HG03342 (cell line): ENCODE measurements at regions not wholly inside any gene's neighbourhood (a gene's known extent, or its start where the extent isn't known, plus 50 kb on each side); places are given as distances from the start of the nearest gene placed in this dataset.
"Not testable (repeated sequence)": the region's sequence is repeated elsewhere in the genome, so short reads cannot be mapped to it uniquely, and the experiment has no call there.

Experiments used
- ATAC-seq: cut with Tn5 transposase; IDR thresholded peaks from one replicate; pipeline ENCODE4 v1.9.1; 2021; ENCODE audit warnings: mild to moderate bottlenecking, moderate library complexity; ENCODE audit not compliant: unreplicated experiment

- ATAC-seq: not testable (repeated sequence)
These were observed 327.8 kb downstream of the FAM72C start for GRCh38 chr1:143644035-143644434.

DNA sequence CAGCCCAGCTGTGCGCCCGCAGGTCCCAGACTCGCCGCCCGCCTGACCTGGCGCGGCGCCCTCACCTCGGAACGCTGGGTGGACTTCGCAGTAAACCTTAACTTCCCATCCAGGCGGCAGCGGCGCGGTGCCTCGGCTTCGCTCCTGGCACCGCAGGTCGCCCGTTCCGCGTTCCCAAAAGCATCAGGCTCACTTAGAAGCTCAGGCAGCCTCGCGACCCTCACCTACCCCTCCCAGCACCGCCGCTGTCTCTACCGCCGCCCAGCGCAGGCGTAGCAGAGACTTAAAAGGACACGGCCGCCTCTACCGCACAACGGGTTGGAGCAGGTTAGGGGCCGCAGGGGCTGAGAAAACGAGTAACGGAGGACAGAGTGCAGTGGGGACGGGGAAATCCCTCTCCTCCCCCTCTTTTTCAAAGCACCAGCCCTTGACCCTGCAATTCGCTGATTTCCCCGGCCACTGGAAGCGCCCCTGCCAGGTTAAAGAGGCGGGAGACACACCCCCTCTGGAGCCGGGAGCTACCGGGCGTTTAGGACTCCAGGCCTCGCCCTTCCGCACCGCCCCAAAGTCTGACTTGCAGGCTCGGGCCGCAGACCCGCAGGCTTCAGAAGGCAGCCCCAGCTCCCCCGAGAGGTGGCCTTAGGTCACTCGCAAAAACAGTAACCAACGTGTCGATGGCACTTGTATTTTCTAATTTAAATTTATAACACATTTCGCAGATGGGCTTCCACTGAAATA, 328.5 kb downstream of the FAM72C start:
- no peak for ATAC-seq

GRCh38 chr1:143625886-143626285, 345.9 kb downstream of the FAM72C start:
- no peak for ATAC-seq

DNA sequence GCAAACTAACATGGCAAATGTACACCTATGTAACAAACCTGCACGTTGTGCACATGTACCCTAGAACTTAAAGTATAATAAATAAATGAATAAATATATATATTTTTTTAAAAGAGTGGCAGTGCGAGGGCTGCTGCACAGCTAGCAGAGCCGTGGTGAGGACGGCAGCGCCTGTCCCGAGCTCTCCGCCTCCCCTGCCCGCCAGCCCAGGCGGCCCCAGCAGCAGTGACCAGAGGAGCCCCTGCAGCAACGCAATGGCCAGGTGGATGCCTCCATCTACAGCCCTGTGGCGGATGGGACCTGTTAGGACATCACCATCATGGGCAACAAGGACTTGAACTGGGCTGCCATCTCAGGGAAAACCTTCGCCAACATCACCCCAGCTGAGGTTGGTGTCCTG, 351.9 kb downstream of the FAM72C start:
- no peak for ATAC-seq

- no peak for ATAC-seq
These were observed 360.6 kb downstream of the FAM72C start for GRCh38 chr1:143611159-143611558.

DNA sequence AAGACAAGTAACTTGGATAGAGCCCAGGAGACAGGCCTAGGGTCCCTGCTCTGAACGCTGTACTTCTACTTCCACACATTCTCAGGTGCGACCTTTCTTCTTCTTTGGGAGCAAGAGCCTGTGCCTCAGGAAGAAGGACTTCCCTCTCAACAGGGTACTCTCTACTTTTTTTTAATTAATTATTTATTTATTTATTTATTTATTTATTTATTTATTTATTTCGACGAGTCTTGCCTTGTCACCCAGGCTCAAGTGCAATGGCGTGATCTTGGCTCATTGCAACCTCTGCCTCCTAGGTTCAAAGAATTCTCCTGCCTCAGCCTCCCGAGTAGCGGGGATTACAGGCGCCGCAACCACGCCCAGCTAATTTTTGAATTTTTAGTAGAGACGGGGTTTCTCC, 361.6 kb downstream of the FAM72C start:
- ATAC-seq: no peak

DNA sequence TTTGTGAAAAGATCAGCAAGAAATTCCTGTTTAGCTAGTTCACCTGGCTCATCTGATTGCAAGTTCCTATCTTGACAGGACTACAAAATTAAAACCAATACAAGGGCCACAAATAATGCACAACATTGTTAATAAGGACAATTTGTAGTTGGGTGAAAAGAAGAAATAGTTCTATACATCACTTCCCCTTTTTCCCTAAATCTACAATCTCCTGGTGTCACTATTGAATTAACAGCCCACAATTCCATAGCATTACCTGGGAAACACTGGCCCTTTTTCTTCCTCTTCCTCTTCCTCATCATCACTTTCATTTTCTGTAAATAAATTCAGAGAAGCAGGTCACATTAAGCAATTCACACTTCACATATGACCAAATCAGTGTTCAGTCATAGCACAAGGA, 366.9 kb downstream of the FAM72C start:
- ATAC-seq: no peak

DNA sequence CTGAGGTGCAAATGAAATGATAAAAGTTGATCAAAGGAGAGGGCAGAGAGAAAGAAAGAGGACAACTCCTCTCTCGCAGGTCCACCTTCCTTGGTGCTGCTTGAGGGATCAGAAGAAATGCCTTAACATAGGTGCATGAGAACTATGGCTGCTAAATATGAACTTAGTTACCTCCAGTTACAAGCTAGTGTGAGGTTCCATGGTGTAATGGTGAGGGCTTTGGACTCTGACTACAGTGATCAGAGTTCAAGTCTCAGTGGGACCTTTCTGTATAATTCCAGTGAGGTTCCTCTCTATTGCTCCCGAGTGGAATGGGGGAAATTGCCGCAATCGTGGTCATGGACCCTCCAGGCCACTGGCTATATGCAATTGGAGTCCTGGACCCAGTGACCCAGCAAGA, 387.3 kb downstream of the FAM72C start:
- ATAC-seq: no peak

DNA sequence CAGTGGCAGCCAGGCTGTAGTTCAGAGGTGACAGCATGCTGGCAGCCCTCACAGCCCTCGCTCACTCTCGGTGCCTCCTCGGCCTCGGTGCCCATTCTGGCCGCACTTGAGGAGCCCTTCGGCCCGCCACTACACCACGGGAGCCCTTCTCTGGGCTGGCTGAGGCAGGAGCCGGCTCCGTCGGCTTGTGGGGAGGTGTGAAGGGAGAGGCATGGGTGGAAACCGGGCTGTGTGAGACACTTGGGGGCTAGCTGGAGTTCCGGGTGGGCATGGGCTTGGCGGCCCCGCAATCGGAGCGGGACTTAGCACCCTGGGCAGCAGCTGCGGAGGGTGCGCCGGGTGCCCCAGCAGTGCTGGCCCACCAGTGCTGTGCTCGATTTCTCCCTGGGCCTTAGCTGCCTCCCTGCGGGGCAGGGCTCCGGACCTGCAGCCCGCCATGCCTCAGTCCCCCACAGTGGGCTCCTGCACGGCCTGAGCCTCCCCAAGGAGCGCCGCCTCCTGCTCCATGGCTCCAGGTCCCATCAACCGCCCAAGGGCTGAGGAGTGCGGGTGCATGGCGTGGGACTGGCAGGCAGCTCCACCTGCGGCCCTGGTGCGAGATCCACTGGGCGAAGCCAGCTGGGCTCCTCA, 396.8 kb downstream of the FAM72C start:
- no peak for ATAC-seq

DNA sequence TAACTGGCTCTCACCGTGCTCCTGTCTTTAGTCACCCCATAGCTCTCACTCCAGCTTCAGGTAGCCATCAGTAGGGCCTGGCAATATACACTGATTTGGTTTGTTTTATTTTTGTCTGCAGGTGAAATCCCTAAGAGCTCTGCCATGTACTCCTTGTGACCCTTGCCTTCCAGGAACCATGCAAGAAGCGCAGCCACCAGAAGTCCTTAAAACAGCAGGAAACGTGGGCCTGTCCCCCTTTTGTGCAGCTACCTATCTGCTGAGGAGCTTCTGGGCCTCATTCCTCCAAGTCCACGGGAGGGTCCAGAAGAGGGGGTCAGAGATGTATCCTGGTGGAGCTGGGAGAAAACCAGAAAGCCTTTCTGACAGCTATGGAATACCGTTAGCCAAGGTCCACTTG, 399.1 kb downstream of the FAM72C start:
- not testable (repeated sequence) for ATAC-seq

DNA sequence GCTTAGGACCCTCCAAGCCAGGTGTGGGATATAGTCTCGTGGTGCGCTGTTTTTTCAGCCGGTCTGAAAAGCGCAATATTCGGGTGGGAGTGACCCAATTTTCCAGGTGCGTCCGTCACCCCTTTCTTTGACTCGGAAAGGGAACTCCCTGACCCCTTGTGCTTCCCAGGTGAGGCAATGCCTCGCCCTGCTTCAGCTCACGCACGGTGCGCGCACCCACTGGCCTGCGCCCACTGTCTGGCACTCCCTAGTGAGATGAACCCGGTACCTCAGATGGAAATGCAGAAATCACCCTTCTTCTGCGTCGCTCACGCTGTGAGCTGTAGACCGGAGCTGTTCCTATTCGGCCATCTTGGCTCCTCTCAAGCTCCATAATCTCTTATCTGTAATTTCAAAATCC, 408.0 kb downstream of the FAM72C start:
- ATAC-seq: not testable (repeated sequence)

- ATAC-seq: no peak
These were observed 418.2 kb downstream of the FAM72C start for GRCh38 chr1:143553627-143554026.

GRCh38 chr1:143504703-143505102, 467.1 kb downstream of the FAM72C start:
- not testable (repeated sequence) for ATAC-seq

DNA sequence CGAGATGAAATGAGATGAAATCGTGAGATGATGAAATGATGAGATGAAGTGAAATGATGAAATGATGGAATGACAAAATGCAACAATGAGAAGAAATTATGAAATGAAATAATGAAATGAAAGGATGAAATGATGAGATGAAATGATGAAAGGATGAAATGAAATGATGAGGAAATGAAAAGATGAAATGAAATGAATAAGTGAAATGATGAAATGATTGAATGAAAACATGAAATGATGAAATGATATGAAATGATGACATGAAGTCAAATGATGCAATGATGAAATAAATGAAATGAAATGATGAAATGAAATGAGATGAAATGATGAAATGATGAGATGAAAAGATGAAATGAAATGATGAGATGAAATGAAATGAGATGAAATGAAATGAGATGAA, 467.7 kb downstream of the FAM72C start:
- not testable (repeated sequence) for ATAC-seq

GRCh38 chr1:143503048-143503447, 468.7 kb downstream of the FAM72C start:
- not testable (repeated sequence) for ATAC-seq

GRCh38 chr1:143502038-143502437, 469.7 kb downstream of the FAM72C start:
- not testable (repeated sequence) for ATAC-seq

- not testable (repeated sequence) for ATAC-seq
These were observed 473.6 kb downstream of the FAM72C start for GRCh38 chr1:143498059-143498749.

- no peak for ATAC-seq
These were observed 474.4 kb downstream of the FAM72C start for GRCh38 chr1:143497374-143497747.

DNA sequence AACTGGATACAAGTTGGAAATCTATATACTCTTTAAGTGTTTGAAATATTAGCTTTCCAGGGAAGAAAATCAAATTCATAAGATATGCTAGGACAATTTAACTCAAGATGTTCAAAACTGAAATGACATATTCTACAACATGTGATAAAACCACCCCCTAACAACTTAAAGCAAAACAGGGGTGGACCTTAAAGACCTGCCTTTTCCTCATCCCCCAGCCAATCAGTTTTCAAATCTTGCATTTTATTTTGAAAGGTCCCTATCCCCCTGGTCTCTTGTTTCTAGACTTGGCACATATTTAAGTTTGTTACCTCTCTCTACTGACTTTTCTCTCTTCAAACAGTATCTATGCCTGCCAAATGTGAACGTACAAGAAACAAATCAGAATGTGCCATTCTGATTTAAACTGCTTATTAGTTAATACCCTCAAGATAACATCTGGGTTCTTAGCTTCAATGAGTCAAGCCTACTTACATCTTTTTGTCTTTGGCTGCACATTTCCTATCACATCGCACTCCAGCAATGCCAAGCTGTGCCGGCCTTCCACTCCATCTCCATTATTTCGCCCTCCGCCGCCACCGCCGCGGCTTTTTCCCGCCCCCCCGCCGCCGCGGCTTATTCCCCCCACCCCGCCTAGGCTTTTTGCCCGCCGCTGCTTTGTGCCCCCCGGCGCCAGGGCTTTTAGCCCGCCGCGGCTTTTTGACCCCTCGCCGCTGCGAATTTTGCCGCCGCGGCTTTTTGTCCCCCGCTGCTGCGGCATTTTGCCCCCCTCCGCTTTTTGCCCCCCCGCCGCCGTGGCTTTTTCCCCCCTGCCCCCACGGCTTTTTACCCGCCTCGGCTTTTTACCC, 475.0 kb downstream of the FAM72C start:
- not testable (repeated sequence) for ATAC-seq
